ENCODE measurements at regions not wholly inside any gene's neighbourhood (a gene's known extent, or its start where the extent isn't known, plus 50 kb on each side); places are given as distances from the start of the nearest gene placed in this dataset.

DNA sequence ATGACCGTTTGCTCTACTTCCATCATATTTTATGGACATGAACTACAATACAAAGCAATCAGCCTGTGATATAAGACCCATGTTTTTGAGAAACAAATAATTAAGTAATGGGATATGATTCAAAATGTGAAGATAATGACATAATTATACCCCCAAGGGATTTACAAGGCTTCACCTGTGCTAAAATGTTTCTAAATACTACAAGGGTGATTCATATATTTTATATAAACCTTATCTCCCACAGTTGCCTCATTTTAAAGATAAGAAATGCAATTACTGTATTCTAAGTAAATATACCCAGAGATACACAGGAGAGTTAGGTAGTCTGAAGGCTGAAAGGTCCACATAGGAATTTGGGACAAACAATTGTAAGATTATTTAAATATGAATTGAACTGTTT is 662.0 kb upstream of the CHD1 start:
- WGBS (ENCODE audit: low lambda C conversion rate) = 0% methylated on average over 1 of the region's 1 CpG
- Histone ChIP-seq H3K9me2 (no peaks in the 10 kb centered on the region), H4K20me1 (ENCODE audit: insufficient read depth) (no peaks in the 10 kb centered on the region), H3K9ac (no peak overlapping the region), H3K4me1 (ENCODE audit: control insufficient read depth in 1 of 2, insufficient read depth in 2 of 2, low read depth in 1 of 2, low read length in 1 of 2) (no peaks in the 10 kb centered on the region), H3K4me2 (no peak overlapping the region), H3K4me3 (ENCODE audit: low read depth in 2 of 2, low read length in 1 of 2) (no peak overlapping the region), H3K9me3 (no peaks in the 10 kb centered on the region), H3K36me3 (replicated peaks in 1 of 2; ENCODE audit: control insufficient read depth in 1 of 2, insufficient read depth in 2 of 2, low read length in 1 of 2) (no peaks in the 10 kb centered on the region), H3K27me3 (ENCODE audit: insufficient read depth) (no peaks in the 10 kb centered on the region), H3K27ac (ENCODE audit: low read depth in 2 of 2, low read length in 1 of 2) (no peak overlapping the region), H2AFZ (ENCODE audit: low read depth) (no peak overlapping the region), H3K79me2 (ENCODE audit: insufficient read depth) (no peaks in the 10 kb centered on the region), H3F3A (replicated peaks; ENCODE audit: insufficient read depth) (no peaks in the 10 kb centered on the region)
- DNase-seq = no peak
- TF ChIP-seq YY1 (IDR thresholded peaks at IDR 0.05; ENCODE audit: low read depth) (no peak), CTCF (IDR thresholded peaks at IDR 0.05) (no peak), FOSL2 (IDR thresholded peaks at IDR 0.05; ENCODE audit: borderline replicate concordance, low read depth) (no peak), GABPA (IDR thresholded peaks at IDR 0.05; ENCODE audit: low read depth) (no peak), USF2 (IDR thresholded peaks at IDR 0.05; ENCODE audit: borderline replicate concordance, low read depth, low read length) (no peak)
- TF ChIP-seq, protein P1, sequence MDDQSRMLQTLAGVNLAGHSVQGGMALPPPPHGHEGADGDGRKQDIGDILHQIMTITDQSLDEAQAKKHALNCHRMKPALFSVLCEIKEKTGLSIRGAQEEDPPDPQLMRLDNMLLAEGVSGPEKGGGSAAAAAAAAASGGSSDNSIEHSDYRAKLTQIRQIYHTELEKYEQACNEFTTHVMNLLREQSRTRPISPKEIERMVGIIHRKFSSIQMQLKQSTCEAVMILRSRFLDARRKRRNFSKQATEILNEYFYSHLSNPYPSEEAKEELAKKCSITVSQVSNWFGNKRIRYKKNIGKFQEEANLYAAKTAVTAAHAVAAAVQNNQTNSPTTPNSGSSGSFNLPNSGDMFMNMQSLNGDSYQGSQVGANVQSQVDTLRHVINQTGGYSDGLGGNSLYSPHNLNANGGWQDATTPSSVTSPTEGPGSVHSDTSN (IDR thresholded peaks at IDR 0.05) = no peak
- CTCF ChIA-PET = no interaction called here
- POLR2A ChIA-PET = no interaction called here

GRCh38 chr5:99589424-99589823 is 660.6 kb upstream of the CHD1 start:
- ChIA-PET POLR2A (no interaction called here), CTCF (no interaction called here)
- Histone ChIP-seq H3K9me2 (no peaks in the 10 kb centered on the region), H3K4me1 (ENCODE audit: control insufficient read depth in 1 of 2, insufficient read depth in 2 of 2, low read depth in 1 of 2, low read length in 1 of 2) (no peaks in the 10 kb centered on the region), H2AFZ (ENCODE audit: low read depth) (no peak overlapping the region), H4K20me1 (ENCODE audit: insufficient read depth) (no peaks in the 10 kb centered on the region), H3K9me3 (no peaks in the 10 kb centered on the region), H3K36me3 (replicated peaks in 1 of 2; ENCODE audit: control insufficient read depth in 1 of 2, insufficient read depth in 2 of 2, low read length in 1 of 2) (no peaks in the 10 kb centered on the region), H3K4me2 (no peak overlapping the region), H3K4me3 (ENCODE audit: low read depth in 2 of 2, low read length in 1 of 2) (no peak overlapping the region), H3K9ac (no peak overlapping the region), H3K27ac (ENCODE audit: low read depth in 2 of 2, low read length in 1 of 2) (no peak overlapping the region), H3K27me3 (ENCODE audit: insufficient read depth) (no peaks in the 10 kb centered on the region), H3F3A (replicated peaks; ENCODE audit: insufficient read depth) (no peaks in the 10 kb centered on the region), H3K79me2 (ENCODE audit: insufficient read depth) (no peaks in the 10 kb centered on the region)
- no peak for TF ChIP-seq USF2 (IDR thresholded peaks at IDR 0.05; ENCODE audit: borderline replicate concordance, low read depth, low read length)
- TF ChIP-seq, protein P2, sequence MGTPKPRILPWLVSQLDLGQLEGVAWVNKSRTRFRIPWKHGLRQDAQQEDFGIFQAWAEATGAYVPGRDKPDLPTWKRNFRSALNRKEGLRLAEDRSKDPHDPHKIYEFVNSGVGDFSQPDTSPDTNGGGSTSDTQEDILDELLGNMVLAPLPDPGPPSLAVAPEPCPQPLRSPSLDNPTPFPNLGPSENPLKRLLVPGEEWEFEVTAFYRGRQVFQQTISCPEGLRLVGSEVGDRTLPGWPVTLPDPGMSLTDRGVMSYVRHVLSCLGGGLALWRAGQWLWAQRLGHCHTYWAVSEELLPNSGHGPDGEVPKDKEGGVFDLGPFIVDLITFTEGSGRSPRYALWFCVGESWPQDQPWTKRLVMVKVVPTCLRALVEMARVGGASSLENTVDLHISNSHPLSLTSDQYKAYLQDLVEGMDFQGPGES (IDR thresholded peaks at IDR 0.05; ENCODE audit: low read depth, low read length) = no peak
- TF ChIP-seq TCF12 (IDR thresholded peaks at IDR 0.05) = no peak
- no peak for TF ChIP-seq MEF2A (IDR thresholded peaks at IDR 0.05; ENCODE audit: borderline replicate concordance, low read depth)
- no peak for TF ChIP-seq FOXM1 (IDR thresholded peaks at IDR 0.05; ENCODE audit: low read depth)
- TF ChIP-seq ZBTB33 (IDR thresholded peaks at IDR 0.05; ENCODE audit: borderline replicate concordance, low read depth) = no peak
- TF ChIP-seq CTCF (IDR thresholded peaks at IDR 0.05) = no peak
- no peak for TF ChIP-seq POLR2AphosphoS5 (IDR thresholded peaks at IDR 0.05; ENCODE audit: low read depth, low read length)
- TF ChIP-seq, protein P3, sequence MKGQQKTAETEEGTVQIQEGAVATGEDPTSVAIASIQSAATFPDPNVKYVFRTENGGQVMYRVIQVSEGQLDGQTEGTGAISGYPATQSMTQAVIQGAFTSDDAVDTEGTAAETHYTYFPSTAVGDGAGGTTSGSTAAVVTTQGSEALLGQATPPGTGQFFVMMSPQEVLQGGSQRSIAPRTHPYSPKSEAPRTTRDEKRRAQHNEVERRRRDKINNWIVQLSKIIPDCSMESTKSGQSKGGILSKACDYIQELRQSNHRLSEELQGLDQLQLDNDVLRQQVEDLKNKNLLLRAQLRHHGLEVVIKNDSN (IDR thresholded peaks at IDR 0.05; ENCODE audit: borderline replicate concordance, low read depth) = no peak
- no peak for DNase-seq
- whole genome bisulfite sequencing (ENCODE audit: low lambda C conversion rate) = 7% methylated on average over 1 of the region's 1 CpG

All from SK-N-SH (cell line).